ENCODE measurements at regions not wholly inside any gene's neighbourhood (a gene's known extent, or its start where the extent isn't known, plus 50 kb on each side); places are given as distances from the start of the nearest gene placed in this dataset.

DNA sequence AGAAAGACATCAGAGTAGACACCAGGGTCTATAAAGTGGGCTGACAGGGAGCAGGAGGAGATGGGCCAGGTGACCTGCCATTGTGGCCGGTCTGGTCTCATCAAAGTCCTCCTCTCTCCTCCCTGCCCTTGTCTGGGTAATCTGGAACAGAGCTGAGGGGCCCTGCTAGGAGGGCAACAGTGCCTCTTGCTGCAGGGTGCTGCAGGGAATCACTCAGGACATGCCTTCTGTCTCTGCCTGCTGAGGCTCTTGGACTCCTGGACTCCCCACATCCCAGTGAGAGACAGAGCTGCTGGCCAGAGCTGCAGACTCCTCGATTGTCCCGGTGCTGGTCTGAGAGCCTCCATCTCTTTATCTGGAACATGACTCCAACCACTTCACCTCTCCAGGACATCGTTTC lies 366.1 kb upstream of the DUSP10 start:
- intact Hi-C loops (cut with micrococcal nuclease; ENCODE audit: unreplicated experiment): no loop called here
- H3K27ac ChIP-seq: no peak overlapping the region
- H4K20me1 ChIP-seq (ENCODE audit: insufficient read depth): no peaks in the 10 kb centered on the region

DNA sequence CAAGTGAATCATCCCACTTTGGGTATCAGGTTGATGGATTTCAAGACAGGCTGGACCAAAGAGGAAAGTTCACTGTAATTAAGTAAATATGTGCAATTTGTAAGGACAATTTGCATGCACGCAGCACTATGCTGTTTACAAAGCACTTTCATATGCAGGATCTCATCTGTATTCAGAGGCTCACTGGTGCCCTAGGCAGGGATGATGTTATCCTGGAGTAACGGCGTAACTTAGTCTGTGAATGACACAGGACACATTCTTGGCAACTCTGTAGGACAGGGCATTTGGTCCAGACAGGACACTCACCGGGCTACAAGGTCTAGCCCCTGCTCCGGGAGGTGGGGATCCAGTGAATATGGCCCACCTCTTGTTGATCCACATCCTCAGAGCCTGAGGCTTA lies 365.4 kb upstream of the DUSP10 start:
- H2AFZ ChIP-seq: no peak overlapping the region
- TF ChIP-seq, protein P1, sequence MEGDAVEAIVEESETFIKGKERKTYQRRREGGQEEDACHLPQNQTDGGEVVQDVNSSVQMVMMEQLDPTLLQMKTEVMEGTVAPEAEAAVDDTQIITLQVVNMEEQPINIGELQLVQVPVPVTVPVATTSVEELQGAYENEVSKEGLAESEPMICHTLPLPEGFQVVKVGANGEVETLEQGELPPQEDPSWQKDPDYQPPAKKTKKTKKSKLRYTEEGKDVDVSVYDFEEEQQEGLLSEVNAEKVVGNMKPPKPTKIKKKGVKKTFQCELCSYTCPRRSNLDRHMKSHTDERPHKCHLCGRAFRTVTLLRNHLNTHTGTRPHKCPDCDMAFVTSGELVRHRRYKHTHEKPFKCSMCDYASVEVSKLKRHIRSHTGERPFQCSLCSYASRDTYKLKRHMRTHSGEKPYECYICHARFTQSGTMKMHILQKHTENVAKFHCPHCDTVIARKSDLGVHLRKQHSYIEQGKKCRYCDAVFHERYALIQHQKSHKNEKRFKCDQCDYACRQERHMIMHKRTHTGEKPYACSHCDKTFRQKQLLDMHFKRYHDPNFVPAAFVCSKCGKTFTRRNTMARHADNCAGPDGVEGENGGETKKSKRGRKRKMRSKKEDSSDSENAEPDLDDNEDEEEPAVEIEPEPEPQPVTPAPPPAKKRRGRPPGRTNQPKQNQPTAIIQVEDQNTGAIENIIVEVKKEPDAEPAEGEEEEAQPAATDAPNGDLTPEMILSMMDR (conservative IDR thresholded peaks at IDR 0.05): no peak
- TF ChIP-seq EZH2 (IDR thresholded peaks at IDR 0.05; ENCODE audit: low read depth): no peak
- no peak overlapping the region for H3K4me3 ChIP-seq
- H3K4me1 ChIP-seq (replicated peaks; ENCODE audit: insufficient read depth): peaks cover 6% of the 10 kb centered on the region; the same call in 1 of the 2 replicates
- no peaks in the 10 kb centered on the region for H3K27me3 ChIP-seq (ENCODE audit: insufficient read depth, low read depth)
- no peaks in the 10 kb centered on the region for H3K9me3 ChIP-seq (ENCODE audit: insufficient read depth, low read depth)
- H3K27ac ChIP-seq: no peak overlapping the region
- no TSS peak for BruUV-seq (replicated peaks)
- no peaks in the 10 kb centered on the region for H4K20me1 ChIP-seq (ENCODE audit: insufficient read depth)
- no peaks in the 10 kb centered on the region for H3K79me2 ChIP-seq (ENCODE audit: low read depth)
- intact Hi-C loops (cut with micrococcal nuclease; ENCODE audit: unreplicated experiment): no loop called here
- H3K4me2 ChIP-seq: no peak overlapping the region
- H3K36me3 ChIP-seq (ENCODE audit: low read depth): no peaks in the 10 kb centered on the region
- no peak for DNase-seq
- ChIA-PET POLR2A (ENCODE audit: unreplicated experiment) (no interaction called here), CTCF (interaction anchor here (0.7 kb wide), 1 partner anchor 365 kb away, joined by 6 read pairs; the partner anchor contains the start of gene DUSP10)
- no peaks in the 10 kb centered on the region for H3F3A ChIP-seq (ENCODE audit: insufficient read depth, low read depth)
- no peaks in the 10 kb centered on the region for H3K9me2 ChIP-seq (ENCODE audit: insufficient read depth)

More for the DNA sequence above, 366.1 kb upstream of the DUSP10 start:
- Histone ChIP-seq H3K27me3 (ENCODE audit: insufficient read depth, low read depth) (no peaks in the 10 kb centered on the region), H3K79me2 (ENCODE audit: low read depth) (no peaks in the 10 kb centered on the region), H3K9me3 (ENCODE audit: insufficient read depth, low read depth) (no peaks in the 10 kb centered on the region), H3K4me2 (no peak overlapping the region), H3K4me1 (replicated peaks; ENCODE audit: insufficient read depth) (peaks cover 6% of the 10 kb centered on the region; the same call in 1 of the 2 replicates), H3K9me2 (ENCODE audit: insufficient read depth) (no peaks in the 10 kb centered on the region), H2AFZ (no peak overlapping the region), H3K4me3 (no peak overlapping the region), H3K36me3 (ENCODE audit: low read depth) (no peaks in the 10 kb centered on the region), H3F3A (ENCODE audit: insufficient read depth, low read depth) (no peaks in the 10 kb centered on the region)
- TF ChIP-seq, protein P1 (conservative IDR thresholded peaks at IDR 0.05): no peak
- TF ChIP-seq EZH2 (IDR thresholded peaks at IDR 0.05; ENCODE audit: low read depth): no peak
- BruUV-seq (replicated peaks): no TSS peak
- ChIA-PET CTCF (no interaction called here), POLR2A (ENCODE audit: unreplicated experiment) (no interaction called here)
- no peak for DNase-seq

DNA sequence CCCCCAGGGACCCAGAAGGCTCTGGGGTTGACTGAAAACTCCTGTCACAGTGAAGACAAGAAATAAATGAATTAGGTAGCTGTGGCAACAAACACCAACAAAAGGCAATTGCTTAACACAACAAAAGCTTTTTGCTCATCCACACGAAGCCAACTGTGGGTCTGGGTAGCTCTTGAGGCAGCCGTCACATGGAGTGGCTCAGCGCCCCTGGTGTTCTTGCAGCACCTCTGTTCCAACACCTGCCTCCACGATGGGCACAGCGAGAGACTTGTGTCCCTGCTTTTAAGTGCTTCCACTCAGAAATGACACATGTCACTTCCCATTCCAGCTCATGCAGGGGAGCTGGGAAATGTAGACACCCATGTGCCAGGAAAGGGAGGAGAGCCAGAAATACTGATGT lies 364.5 kb upstream of the DUSP10 start:
- POLR2A ChIA-PET (ENCODE audit: unreplicated experiment): no interaction called here
- Histone ChIP-seq H3K79me2 (ENCODE audit: low read depth) (no peaks in the 10 kb centered on the region), H3K4me2 (no peak overlapping the region), H3K9me3 (ENCODE audit: insufficient read depth, low read depth) (no peaks in the 10 kb centered on the region), H3K27ac (no peak overlapping the region), H3K9me2 (ENCODE audit: insufficient read depth) (no peaks in the 10 kb centered on the region), H3F3A (ENCODE audit: insufficient read depth, low read depth) (no peaks in the 10 kb centered on the region), H2AFZ (no peak overlapping the region), H3K27me3 (ENCODE audit: insufficient read depth, low read depth) (no peaks in the 10 kb centered on the region), H3K4me3 (no peak overlapping the region), H3K36me3 (ENCODE audit: low read depth) (no peaks in the 10 kb centered on the region), H3K4me1 (replicated peaks; ENCODE audit: insufficient read depth) (peaks cover 6% of the 10 kb centered on the region; the same call in 1 of the 2 replicates), H4K20me1 (ENCODE audit: insufficient read depth) (no peaks in the 10 kb centered on the region)
- intact Hi-C loops (cut with micrococcal nuclease; ENCODE audit: unreplicated experiment): no loop called here
- no peak for TF ChIP-seq EZH2 (IDR thresholded peaks at IDR 0.05; ENCODE audit: low read depth)
- TF ChIP-seq, protein P1 (conservative IDR thresholded peaks at IDR 0.05): no peak
- no TSS peak for BruUV-seq (replicated peaks)
- CTCF ChIA-PET: no interaction called here
- DNase-seq: no peak

All from PC-9 (cell line).